ENCODE measurements at regions not wholly inside any gene's neighbourhood (a gene's known extent, or its start where the extent isn't known, plus 50 kb on each side); places are given as distances from the start of the nearest gene placed in this dataset.

DNA sequence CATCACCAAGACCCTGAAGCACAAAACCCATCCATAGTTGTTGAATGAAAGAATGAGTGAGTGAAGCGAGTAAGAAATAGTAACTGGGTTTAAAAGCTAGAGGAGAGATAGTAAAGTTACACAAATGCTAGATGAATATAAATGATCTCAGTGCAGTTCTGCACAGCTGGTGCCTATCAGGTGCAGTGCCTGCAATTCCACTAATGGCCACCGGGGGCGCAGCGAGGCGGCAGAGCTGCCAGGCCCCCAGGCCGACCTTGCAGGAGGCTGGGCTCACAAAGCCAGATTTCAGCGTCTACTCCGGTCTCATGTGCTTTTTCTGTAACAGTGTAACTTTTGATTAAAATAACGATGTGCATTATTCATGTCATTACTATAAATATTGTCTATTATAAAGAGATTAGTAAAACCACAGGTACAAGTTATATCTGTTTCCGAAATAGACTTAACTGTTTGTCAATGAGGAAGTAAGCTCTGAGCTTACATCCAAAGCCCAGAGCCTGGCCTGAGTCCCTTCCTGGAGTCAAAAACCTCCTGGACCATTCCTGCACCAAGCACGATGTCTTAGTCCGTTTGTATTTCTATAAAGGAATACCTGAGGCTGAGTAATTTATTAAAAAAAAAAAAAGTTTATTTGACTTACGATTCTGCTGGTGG is 477.6 kb downstream of the NPHP4 start:
- H3K9me3 ChIP-seq = no peaks in the 10 kb centered on the region
- no peaks in the 10 kb centered on the region for H3K36me3 ChIP-seq
- DNase-seq = peak; percentile 50
- no peak overlapping the region for H3K4me3 ChIP-seq
- H3K27me3 ChIP-seq = peaks cover 5% of the 10 kb centered on the region

DNA sequence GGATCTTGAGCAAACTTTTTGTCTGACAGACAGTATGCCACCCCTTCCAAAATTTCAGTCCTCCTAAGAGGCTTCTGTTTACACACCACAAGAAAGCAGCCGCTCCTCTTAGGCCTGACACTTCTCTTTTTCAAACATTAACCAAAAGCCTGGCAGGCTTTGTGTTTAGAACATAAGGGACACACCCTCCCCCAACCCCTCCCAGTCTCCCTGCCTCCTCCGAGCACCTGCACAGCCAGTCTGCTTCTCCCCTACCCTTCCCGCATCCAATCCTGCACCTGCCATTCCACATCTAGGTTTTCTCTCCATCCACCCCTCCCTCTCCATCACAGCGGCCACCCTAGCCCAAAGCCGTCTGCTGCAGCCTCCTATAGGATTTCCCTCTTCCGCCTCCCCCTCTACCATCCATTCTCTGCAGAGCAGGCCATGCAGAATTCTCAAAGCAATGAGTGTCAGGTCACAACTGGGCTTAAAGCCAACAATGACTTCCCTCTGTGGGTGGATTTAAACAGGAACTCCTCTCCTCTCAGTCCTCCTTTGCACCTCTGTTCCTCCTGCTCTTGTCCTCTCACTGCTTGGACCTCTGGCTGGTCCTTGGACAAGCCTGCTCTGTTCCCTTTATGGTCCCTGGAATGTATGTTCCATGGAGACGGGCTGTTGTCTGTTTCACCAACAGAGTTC is 478.2 kb downstream of the NPHP4 start:
- peaks cover 5% of the 10 kb centered on the region for H3K27me3 ChIP-seq

DNA sequence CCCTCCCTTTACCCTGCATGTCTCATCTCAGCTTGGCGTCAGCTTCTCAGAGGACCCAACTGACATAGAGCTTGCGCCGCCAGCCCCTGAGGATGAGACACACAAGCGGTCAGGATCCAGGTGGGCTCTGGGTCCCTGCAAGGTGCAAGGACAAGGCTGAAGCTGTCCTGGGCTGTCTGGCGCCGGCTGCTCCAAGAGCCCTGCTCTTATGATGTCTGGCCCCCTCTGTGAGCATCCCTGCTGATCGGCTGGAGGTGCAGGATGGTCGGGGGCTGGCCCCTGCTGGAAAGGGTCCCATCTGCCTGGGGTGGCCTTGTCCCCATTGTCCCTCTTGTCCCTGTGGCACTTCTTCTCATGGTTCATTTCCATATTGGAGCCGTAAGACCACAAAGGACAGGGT is 479.0 kb downstream of the NPHP4 start:
- no peak for DNase-seq
- H3K9me3 ChIP-seq = no peaks in the 10 kb centered on the region
- H3K27me3 ChIP-seq = peaks cover 5% of the 10 kb centered on the region
- H3K36me3 ChIP-seq = no peaks in the 10 kb centered on the region
- no peak overlapping the region for H3K4me3 ChIP-seq

More for the DNA sequence above, 478.2 kb downstream of the NPHP4 start:
- Histone ChIP-seq H3K9me3 (no peaks in the 10 kb centered on the region), H3K36me3 (no peaks in the 10 kb centered on the region), H3K4me3 (no peak overlapping the region)
- no peak for DNase-seq

DNA sequence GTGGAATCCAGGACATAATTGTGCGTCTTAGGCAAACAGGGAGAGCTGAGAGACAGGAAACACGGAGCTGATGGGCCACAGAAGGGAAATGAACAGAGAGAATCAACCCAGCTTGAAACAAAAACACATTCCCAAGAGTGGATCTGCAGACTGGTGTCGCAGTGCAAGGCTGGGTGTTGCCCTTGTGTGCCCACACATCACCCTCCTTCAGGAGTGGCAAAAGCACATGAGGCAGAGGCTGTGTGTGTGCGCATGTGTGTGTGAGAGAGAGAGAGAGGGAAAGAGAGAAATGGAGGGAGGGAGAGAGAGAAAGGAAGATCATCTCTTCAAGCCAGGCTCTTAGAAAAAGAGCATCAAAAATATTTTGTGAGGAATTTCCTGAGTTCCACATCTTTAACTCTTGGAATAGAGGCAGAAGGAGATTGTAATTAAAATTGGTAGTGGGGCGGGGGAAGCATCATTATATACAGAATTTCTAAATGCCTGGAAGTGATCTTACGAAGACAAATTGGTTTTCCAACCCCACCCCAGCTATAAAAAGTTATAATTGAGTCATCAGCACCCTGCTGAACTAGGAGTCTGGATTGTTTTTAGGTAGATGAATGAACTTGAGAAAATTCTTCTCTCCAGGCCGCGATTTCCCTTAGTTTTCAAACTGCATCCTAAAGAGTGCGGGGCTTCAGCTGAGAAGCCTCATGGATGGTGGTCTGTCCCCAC is 480.7 kb downstream of the NPHP4 start:
- Histone ChIP-seq H3K4me3 (no peak overlapping the region), H3K36me3 (no peaks in the 10 kb centered on the region), H3K27me3 (peaks cover 5% of the 10 kb centered on the region), H3K9me3 (no peaks in the 10 kb centered on the region)
- DNase-seq = no peak

DNA sequence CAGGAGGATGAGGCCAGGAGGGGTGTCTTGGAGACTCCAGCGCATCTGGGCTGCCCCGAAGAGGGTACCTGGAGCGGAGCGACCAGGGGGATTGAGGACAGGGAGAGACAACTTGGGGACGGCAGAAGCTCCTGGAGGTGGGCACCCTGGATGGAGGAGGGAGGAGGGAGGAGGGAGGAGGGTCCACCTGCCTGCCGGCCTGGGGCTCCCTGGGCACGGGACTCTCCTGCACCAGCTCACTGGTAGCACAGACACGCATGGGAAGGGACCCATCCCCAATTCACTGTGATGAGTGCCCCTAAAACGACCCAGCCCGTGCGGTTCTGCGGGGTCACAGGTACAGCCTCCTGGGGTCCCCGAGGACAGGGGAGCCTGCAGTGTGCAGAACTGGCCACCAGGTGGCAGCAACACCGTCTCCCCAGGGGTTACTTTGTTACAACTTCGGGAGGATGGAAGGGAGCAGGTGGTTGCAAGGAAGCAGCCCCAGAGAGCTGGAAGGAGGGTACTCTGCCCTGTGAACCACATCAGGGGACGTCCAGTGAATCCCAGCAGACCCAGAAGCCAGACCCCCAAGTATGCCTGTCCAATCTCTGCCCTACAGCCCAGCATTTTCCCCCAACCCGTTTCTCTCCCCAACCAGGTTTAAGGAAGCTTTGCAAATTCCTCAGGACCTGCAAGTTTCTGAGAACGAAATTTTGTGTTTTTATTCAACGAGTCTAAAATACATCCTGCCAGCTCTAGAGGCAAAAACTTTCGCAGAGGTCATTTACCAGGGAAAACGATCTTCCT is 482.4 kb downstream of the NPHP4 start:
- H3K4me3 ChIP-seq = no peak overlapping the region

DNA sequence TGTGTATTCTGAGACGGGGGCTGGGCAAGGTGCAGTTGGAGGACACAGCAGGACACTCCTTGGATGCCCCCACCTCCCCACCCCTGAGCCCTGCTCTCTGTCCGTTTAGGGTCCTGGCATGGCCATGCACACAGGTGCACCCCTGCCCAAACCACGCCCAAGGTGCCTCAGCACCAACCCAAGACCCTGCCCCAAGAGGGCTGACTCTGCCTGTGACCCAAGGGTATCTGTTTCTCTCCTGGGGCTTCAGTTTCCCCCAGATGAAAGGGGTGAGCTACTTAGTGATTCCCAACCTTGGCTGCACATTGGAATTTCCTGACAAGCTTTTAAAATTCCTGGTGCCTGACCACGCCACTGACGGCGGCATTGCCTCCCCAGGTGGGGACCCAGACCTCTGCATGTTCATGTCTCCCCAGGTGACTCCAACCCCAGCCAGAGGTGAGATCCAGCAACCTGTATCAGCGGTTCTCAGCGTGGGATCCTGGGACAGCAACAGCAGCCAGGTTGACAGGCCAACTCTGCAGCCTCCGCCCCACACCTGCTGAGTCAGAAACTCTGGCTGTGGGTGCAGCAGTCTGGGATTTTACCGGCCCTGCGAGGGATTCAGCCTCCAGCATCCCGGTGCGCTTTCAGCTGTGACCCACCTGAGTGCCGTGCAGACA is 483.4 kb downstream of the NPHP4 start:
- H3K36me3 ChIP-seq = no peaks in the 10 kb centered on the region

More for the DNA sequence above, 482.4 kb downstream of the NPHP4 start:
- H3K9me3 ChIP-seq = no peaks in the 10 kb centered on the region
- no peaks in the 10 kb centered on the region for H3K36me3 ChIP-seq
- peak; percentile 31 for DNase-seq
- H3K27me3 ChIP-seq = peaks cover 5% of the 10 kb centered on the region

DNA sequence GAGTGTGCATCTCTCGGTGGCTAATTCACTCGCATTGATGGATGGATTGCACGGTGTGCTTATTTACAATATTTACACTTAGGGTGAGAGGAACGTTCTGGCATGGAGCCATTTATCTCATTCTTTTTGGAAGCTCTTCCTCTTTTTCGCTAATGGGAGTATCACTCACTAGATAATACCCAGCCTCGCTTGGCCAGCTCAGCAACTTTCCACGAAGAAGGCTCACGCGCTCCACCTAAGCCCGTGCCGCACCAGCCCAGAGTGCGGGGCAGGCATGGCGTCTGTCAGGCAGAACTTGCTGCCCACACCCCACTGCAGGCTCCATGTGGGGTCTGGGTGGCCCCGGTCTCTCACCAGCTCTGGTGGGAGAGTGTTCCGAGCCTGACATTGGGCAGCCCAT is 484.9 kb downstream of the NPHP4 start:
- peaks cover 5% of the 10 kb centered on the region for H3K27me3 ChIP-seq
- H3K36me3 ChIP-seq = no peaks in the 10 kb centered on the region
- H3K4me3 ChIP-seq = no peak overlapping the region
- no peak for DNase-seq
- no peaks in the 10 kb centered on the region for H3K9me3 ChIP-seq

More for the DNA sequence above, 483.4 kb downstream of the NPHP4 start:
- Histone ChIP-seq H3K4me3 (no peak overlapping the region), H3K9me3 (no peaks in the 10 kb centered on the region), H3K27me3 (peaks cover 5% of the 10 kb centered on the region)
- DNase-seq = no peak

DNA sequence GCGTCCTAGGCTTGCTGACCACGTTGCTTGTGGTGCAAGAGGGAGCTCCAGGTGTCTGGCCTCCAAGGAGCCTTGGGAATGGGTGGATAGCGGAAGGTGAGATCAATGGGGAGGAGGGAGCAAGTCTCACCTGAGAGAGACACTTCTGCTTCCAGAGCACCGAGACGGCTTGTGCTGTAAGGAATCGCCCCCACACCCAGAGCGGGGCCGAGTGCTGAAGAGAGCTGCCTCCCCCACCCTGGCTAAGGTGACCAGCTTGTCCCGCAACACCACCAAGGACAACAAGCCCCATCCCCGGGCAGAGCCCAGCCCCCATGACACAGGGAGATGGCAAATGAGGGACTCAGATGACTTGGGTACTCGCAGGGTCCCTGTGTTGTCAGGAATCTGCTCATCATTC is 485.6 kb downstream of the NPHP4 start:
- no peak for DNase-seq
- Histone ChIP-seq H3K36me3 (no peaks in the 10 kb centered on the region), H3K4me3 (no peak overlapping the region), H3K9me3 (no peaks in the 10 kb centered on the region), H3K27me3 (peaks cover 5% of the 10 kb centered on the region)

DNA sequence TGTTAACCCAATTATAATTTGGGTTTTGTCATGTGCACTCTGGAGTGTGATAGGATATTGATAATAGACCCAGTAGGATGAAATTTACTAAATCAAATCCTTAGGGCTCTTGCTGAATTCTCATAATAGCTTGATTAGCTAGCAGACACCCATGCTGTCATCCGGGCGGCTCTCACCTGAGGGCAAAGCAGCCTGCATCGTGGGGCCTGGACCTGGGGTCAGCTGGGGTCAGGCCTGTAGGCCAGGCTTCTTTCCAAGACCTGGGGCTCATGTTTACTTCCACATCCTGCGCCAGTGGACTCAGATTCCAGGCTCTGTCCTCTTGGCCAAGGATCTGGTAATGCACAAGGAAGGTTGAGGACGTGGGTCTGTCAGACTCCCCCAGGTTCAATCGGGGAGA is 486.3 kb downstream of the NPHP4 start:
- Histone ChIP-seq H3K27me3 (peaks cover 4% of the 10 kb centered on the region), H3K36me3 (no peaks in the 10 kb centered on the region), H3K4me3 (no peak overlapping the region), H3K9me3 (no peaks in the 10 kb centered on the region)
- no peak for DNase-seq

DNA sequence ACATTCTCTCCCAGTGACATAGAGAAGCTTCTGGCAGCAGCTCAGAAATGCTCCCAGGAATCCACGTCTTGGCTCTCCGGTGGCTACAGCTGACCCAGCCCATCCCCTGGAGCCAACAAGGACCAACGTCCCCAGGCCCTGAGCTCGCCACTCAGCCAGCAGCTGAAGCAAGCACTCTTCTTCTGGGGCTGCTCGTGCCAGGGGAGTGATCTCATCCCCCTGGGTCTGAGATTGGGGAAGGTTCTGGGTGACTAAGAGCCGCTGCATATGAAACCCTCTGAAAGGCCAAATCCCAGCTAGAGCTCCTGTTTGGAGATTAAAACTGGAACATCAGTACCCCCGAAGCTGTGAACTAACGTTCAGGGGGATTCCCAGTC is 487.9 kb downstream of the NPHP4 start:
- peak; percentile 79 for DNase-seq
- H3K36me3 ChIP-seq = no peaks in the 10 kb centered on the region
- no peaks in the 10 kb centered on the region for H3K27me3 ChIP-seq
- no peaks in the 10 kb centered on the region for H3K9me3 ChIP-seq
- H3K4me3 ChIP-seq = no peak overlapping the region

DNA sequence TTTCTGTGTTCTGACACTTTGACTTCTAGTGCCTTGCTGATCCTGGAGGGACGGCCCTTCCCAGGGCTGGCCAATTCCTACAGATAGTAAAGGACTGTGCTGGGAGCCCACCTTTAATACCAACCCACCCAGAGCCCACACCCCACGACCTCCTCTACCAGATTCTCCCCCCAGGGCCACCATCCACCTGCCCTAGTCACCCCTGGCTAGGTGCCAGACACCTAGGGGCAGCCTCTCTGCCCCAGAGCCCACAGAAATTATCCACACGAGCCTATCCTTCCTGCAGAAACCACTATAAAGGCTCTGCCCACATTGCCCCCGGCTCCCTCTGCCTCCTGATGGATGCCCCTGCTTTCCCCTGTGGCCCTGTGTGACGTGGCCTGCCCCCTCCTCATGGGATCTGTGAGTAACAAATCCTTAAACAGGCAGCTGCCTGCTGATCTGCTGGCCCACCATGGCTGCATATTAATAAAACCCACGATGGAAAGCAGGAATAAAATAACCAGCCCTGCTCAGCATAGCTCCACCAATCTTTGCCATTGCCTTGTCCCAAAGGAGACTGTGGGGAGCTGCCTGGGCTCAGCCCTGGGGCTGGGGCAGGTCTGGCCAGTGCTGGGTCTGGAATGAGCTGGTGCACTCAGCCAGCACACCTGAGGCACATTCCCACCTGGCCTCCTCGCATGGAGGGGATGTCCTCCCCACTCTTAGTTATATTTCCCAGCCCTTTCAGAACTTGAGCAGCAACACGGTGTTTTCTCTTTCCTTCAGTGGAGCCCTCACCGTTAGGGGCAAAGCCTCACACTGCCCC is 488.5 kb downstream of the NPHP4 start:
- no peaks in the 10 kb centered on the region; the same call in 1 of the 2 replicates for H3K27me3 ChIP-seq
- H3K36me3 ChIP-seq = no peaks in the 10 kb centered on the region
- DNase-seq = no peak
- no peaks in the 10 kb centered on the region for H3K9me3 ChIP-seq
- H3K4me3 ChIP-seq = no peak overlapping the region

DNA sequence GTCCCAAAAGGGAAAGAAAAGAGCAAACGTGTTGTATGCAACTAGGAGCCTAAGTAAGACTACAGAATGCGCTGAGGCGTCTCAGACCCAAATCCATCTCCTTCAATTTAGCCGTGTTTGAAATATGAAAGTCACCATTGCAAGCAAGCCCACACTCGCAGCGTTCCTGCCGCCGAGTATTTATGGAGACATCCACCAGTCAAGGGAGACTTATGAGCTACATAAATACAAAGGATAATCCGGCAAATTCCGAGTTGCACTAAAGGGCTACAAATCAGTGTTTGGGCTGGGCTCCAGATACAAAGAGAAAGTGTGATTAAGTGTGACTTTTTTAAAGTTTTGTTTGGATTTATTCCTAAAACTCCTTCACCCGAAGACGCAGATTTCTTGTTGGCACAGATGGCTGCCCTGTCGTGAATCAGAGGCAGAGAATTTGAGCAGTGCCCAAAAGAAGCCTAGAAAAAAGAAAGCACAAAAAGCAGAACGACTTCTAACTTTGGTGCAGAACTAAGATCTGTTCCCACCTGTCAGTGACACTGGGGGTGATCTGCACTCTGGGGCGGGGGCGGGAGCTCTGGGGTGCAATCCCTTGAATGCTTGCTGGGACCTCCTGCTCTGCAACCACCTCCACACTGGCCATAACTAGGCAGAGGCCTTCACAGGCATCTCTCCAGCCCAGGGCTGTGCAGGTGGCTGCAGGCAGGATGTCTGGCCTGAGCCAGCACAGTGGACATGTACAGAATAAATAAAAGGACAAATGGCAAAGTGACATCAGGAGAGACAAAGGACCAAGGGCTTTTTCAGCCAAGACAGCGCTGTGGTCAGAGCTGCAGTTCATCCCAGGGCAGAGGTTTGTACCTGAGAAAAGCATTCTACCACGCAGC is 489.7 kb downstream of the NPHP4 start:
- Histone ChIP-seq H3K36me3 (no peaks in the 10 kb centered on the region), H3K9me3 (no peaks in the 10 kb centered on the region), H3K4me3 (no peak overlapping the region), H3K27me3 (no peaks in the 10 kb centered on the region; the same call in 1 of the 2 replicates)
- DNase-seq = peak; percentile 72

DNA sequence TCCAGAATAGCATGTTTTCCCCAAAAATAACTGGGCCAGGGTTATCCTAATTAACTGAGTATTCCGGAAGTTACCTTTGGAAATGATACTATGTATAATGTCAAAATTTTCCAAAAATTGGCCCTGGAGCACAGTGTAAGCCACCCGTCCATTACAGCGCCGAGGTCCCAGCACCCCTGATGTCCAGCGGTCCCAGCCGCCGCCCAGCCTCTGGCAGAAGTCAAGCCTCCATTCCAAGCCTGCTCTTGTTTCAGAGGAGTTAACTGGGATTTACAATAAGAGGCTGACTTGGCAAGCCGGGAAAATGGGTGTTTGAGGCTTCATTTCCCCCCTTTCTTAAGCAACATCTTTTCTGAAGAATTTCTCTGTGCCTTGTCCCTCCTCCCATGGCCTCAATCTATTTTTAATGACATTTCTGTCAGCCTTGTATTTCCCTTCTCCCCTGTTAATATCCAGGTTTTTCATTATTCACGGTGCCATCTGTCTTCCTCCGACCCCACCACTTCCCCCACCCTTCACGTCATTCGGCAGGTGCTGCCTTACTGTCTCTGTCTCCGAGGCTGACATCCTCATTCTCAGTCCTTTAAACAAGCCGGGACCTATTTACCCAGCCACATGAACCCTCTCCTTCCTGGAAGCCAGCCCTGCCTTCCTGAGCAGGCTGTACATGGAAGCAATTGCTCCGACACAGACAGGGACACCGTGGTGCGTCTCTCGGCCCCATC is 490.9 kb downstream of the NPHP4 start:
- DNase-seq = no peak
- no peaks in the 10 kb centered on the region; the same call in 1 of the 2 replicates for H3K27me3 ChIP-seq
- no peak overlapping the region for H3K4me3 ChIP-seq
- H3K9me3 ChIP-seq = no peaks in the 10 kb centered on the region
- H3K36me3 ChIP-seq = no peaks in the 10 kb centered on the region

DNA sequence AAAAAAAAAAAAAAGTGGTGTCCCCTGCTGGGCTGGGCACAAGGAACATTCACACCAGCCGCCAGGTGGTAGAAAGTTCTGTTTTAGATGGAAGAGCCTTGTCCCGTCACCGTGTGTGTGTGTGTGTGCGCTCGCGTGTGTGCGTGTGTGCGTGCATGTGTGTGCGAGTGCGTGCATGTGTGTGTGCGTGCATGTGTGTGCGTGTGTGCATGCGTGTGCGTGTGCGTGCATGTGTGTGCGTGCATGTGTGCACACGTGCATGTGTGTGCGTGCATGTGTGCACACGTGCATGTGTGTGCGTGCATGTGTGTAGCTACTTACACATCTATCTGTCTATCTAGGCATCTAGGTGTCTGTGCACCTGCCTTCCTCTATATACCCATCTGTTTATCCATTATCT is 491.7 kb downstream of the NPHP4 start:
- Histone ChIP-seq H3K9me3 (no peaks in the 10 kb centered on the region), H3K4me3 (no peak overlapping the region), H3K36me3 (no peaks in the 10 kb centered on the region), H3K27me3 (no peaks in the 10 kb centered on the region; the same call in 1 of the 2 replicates)
- no peak for DNase-seq
